ENCODE measurements at regions not wholly inside any gene's neighbourhood (a gene's known extent, or its start where the extent isn't known, plus 50 kb on each side); places are given as distances from the start of the nearest gene placed in this dataset.

DNA sequence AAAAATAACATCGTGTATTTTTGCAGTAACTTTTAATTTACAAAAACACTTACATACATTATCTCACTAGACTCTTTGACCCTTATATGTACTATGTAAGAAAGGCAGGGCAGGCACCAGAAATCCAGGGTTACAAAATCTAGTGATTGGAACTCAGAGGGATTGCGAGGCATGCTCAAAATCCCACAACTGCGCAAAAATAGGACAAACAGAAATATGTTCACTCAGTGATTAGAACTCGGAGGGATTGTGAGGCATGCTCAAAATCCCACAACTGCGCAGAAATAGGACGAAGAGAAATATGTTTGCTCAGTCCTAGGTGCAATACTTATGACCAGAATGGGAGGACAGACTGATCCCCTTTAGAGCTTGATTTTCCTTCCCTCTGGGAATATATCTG lies 79.2 kb upstream of the TGFBR2 start:
- TF ChIP-seq, protein P1, sequence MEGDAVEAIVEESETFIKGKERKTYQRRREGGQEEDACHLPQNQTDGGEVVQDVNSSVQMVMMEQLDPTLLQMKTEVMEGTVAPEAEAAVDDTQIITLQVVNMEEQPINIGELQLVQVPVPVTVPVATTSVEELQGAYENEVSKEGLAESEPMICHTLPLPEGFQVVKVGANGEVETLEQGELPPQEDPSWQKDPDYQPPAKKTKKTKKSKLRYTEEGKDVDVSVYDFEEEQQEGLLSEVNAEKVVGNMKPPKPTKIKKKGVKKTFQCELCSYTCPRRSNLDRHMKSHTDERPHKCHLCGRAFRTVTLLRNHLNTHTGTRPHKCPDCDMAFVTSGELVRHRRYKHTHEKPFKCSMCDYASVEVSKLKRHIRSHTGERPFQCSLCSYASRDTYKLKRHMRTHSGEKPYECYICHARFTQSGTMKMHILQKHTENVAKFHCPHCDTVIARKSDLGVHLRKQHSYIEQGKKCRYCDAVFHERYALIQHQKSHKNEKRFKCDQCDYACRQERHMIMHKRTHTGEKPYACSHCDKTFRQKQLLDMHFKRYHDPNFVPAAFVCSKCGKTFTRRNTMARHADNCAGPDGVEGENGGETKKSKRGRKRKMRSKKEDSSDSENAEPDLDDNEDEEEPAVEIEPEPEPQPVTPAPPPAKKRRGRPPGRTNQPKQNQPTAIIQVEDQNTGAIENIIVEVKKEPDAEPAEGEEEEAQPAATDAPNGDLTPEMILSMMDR (IDR thresholded peaks at IDR 0.05): no peak
- no peak for TF ChIP-seq EP300 (IDR thresholded peaks at IDR 0.05)
- TF ChIP-seq POLR2A (IDR thresholded peaks at IDR 0.05): no peak

Measured in sigmoid colon (tissue), 4 donors.